Colon (tissue), 2 donors: ENCODE measurements at regions not wholly inside any gene's neighbourhood (a gene's known extent, or its start where the extent isn't known, plus 50 kb on each side); places are given as distances from the start of the nearest gene placed in this dataset.

Experiments
- FAIRE-seq: peaks from 2 replicates; lab custom pipeline; 2012; peaks lifted over from hg19 to GRCh38; lab: Jason Lieb, UNC
- donor health status: control.
- donor health status: control.

GRCh38 chr2:7813541-7814292 lies 868.1 kb upstream of the ID2 start:
- FAIRE-seq: no peak

GRCh38 chr2:7815726-7816125 lies 866.1 kb upstream of the ID2 start:
- no peak for FAIRE-seq

- no peak for FAIRE-seq
Observed at GRCh38 chr2:7816233-7816632, 865.6 kb upstream of the ID2 start.

- FAIRE-seq: no peak
Observed at GRCh38 chr2:7816944-7817343, 864.9 kb upstream of the ID2 start.

GRCh38 chr2:7819316-7819715 lies 862.5 kb upstream of the ID2 start:
- no peak for FAIRE-seq

GRCh38 chr2:7819850-7820249 lies 862.0 kb upstream of the ID2 start:
- FAIRE-seq: no peak

- FAIRE-seq: no peak
Observed at GRCh38 chr2:7824211-7824610, 857.6 kb upstream of the ID2 start.

- no peak for FAIRE-seq
Observed at GRCh38 chr2:7825591-7826312, 856.1 kb upstream of the ID2 start.

- no peak for FAIRE-seq
Observed at GRCh38 chr2:7826656-7827055, 855.2 kb upstream of the ID2 start.

GRCh38 chr2:7829241-7829640 lies 852.6 kb upstream of the ID2 start:
- FAIRE-seq: no peak

- FAIRE-seq: no peak
Observed at GRCh38 chr2:7830616-7831015, 851.2 kb upstream of the ID2 start.

- no peak for FAIRE-seq
Observed at GRCh38 chr2:7835151-7835550, 846.7 kb upstream of the ID2 start.

GRCh38 chr2:7835693-7836680 lies 845.9 kb upstream of the ID2 start:
- no peak for FAIRE-seq

GRCh38 chr2:7837237-7837760 lies 844.6 kb upstream of the ID2 start:
- no peak for FAIRE-seq

- FAIRE-seq: no peak
Observed at GRCh38 chr2:7838669-7839068, 843.2 kb upstream of the ID2 start.

- no peak for FAIRE-seq
Observed at GRCh38 chr2:7840651-7841380, 841.0 kb upstream of the ID2 start.

GRCh38 chr2:7841751-7842150 lies 840.1 kb upstream of the ID2 start:
- FAIRE-seq: no peak

GRCh38 chr2:7844414-7844965 lies 837.4 kb upstream of the ID2 start:
- FAIRE-seq: no peak

- FAIRE-seq: no peak
Observed at GRCh38 chr2:7845332-7845731, 836.5 kb upstream of the ID2 start.

- no peak for FAIRE-seq
Observed at GRCh38 chr2:7846607-7847006, 835.2 kb upstream of the ID2 start.

GRCh38 chr2:7847321-7847720 lies 834.5 kb upstream of the ID2 start:
- FAIRE-seq: no peak
